ENCODE measurements at regions not wholly inside any gene's neighbourhood (a gene's known extent, or its start where the extent isn't known, plus 50 kb on each side); places are given as distances from the start of the nearest gene placed in this dataset.

- TF ChIP-seq CTCF (IDR thresholded peaks at IDR 0.05; ENCODE audit: control insufficient read depth, extremely low read depth, insufficient read depth) = no peak
- DNase-seq (ENCODE audit: low read depth) = no peak
- H3K4me3 ChIP-seq (ENCODE audit: low read depth, low read length) = no peak overlapping the region
Measured at GRCh38 chr18:55123361-55123760, 164.1 kb upstream of the CCDC68 start.

GRCh38 chr18:55121397-55122170, 162.3 kb upstream of the CCDC68 start:
- H3K4me3 ChIP-seq (ENCODE audit: low read depth, low read length) = no peak overlapping the region
- TF ChIP-seq CTCF (IDR thresholded peaks at IDR 0.05; ENCODE audit: control insufficient read depth, extremely low read depth, insufficient read depth) = no peak
- no peak for DNase-seq (ENCODE audit: low read depth)

- DNase-seq (ENCODE audit: low read depth) = no peak
- H3K4me3 ChIP-seq (ENCODE audit: low read depth, low read length) = no peak overlapping the region
- no peak for TF ChIP-seq CTCF (IDR thresholded peaks at IDR 0.05; ENCODE audit: control insufficient read depth, extremely low read depth, insufficient read depth)
Measured at GRCh38 chr18:55120896-55121295, 161.6 kb upstream of the CCDC68 start.

- no peak overlapping the region for H3K4me3 ChIP-seq (ENCODE audit: low read depth, low read length)
- TF ChIP-seq CTCF (IDR thresholded peaks at IDR 0.05; ENCODE audit: control insufficient read depth, extremely low read depth, insufficient read depth) = no peak
- no peak for DNase-seq (ENCODE audit: low read depth)
Measured at GRCh38 chr18:55119434-55119833, 160.2 kb upstream of the CCDC68 start.

- no peak for TF ChIP-seq CTCF (IDR thresholded peaks at IDR 0.05; ENCODE audit: control insufficient read depth, extremely low read depth, insufficient read depth)
- no peak for DNase-seq (ENCODE audit: low read depth)
- H3K4me3 ChIP-seq (ENCODE audit: low read depth, low read length) = no peak overlapping the region
Measured at GRCh38 chr18:55119016-55119415, 159.8 kb upstream of the CCDC68 start.

- DNase-seq (ENCODE audit: low read depth) = no peak
- no peak overlapping the region for H3K4me3 ChIP-seq (ENCODE audit: low read depth, low read length)
- TF ChIP-seq CTCF (IDR thresholded peaks at IDR 0.05; ENCODE audit: control insufficient read depth, extremely low read depth, insufficient read depth) = no peak
Measured at GRCh38 chr18:55116863-55117262, 157.6 kb upstream of the CCDC68 start.

- TF ChIP-seq CTCF (IDR thresholded peaks at IDR 0.05; ENCODE audit: control insufficient read depth, extremely low read depth, insufficient read depth) = no peak
- no peak overlapping the region for H3K4me3 ChIP-seq (ENCODE audit: low read depth, low read length)
- no peak for DNase-seq (ENCODE audit: low read depth)
Measured at GRCh38 chr18:55115606-55116005, 156.3 kb upstream of the CCDC68 start.
